Calu3 (cell line): ENCODE measurements at regions not wholly inside any gene's neighbourhood (a gene's known extent, or its start where the extent isn't known, plus 50 kb on each side); places are given as distances from the start of the nearest gene placed in this dataset.

Experiments
- BruUV-seq: library from RNA; stranded (reverse); fragments of 400-500 nt; replicated peaks from 2 replicates; lab custom pipeline; 2021; lab: Mats Ljungman, UMichigan
- CTCF ChIA-PET: fragments of 300-600 bp; sonication (Branson Sonifier 250); formaldehyde crosslinking; loops from one replicate; lab custom pipeline; 2022; ENCODE audit warnings: antibody characterized with exemption; lab: Charles Lee
- DNase-seq: peaks from one replicate; pipeline ENCODE4 v3.0.0; 2022
- H3K27ac Mint-ChIP-seq: one replicate; pipeline ENCODE4 v1.8.0; 2022; ENCODE audit warnings: mixed read lengths; ENCODE audit not compliant: unreplicated experiment
- H3K27me3 Mint-ChIP-seq: one replicate; pipeline ENCODE4 v1.8.0; 2022; ENCODE audit warnings: mixed read lengths; ENCODE audit not compliant: unreplicated experiment
- H3K36me3 Mint-ChIP-seq: one replicate; pipeline ENCODE4 v1.8.0; 2022; ENCODE audit warnings: mild to moderate bottlenecking, moderate library complexity, mixed read lengths; ENCODE audit not compliant: insufficient read depth, unreplicated experiment
- H3K4me1 Mint-ChIP-seq: one replicate; pipeline ENCODE4 v1.8.0; 2022; ENCODE audit warnings: mild to moderate bottlenecking, low read depth, mixed read lengths; ENCODE audit not compliant: unreplicated experiment
- H3K4me3 Mint-ChIP-seq: one replicate; pipeline ENCODE4 v1.8.0; 2022; ENCODE audit warnings: mild to moderate bottlenecking, low read depth, moderate library complexity, mixed read lengths; ENCODE audit not compliant: unreplicated experiment
- H3K9me3 Mint-ChIP-seq: one replicate; pipeline ENCODE4 v1.8.0; 2022; ENCODE audit warnings: low read depth, mixed read lengths; ENCODE audit not compliant: unreplicated experiment
- CTCF ChIP-seq: fragments of 200-600 bp; IDR thresholded peaks from one replicate; pipeline ENCODE4 v1.8.0; 2022; ENCODE audit warnings: antibody characterized with exemption; ENCODE audit not compliant: unreplicated experiment
- intact Hi-C: fragments of 100-400 bp; cut with micrococcal nuclease; formaldehyde crosslinking; loops from one replicate; pipeline ENCODE4 v1.10.0; 2022; ENCODE audit not compliant: unreplicated experiment

- intact Hi-C loops: no loop called here
- H3K9me3 Mint-ChIP-seq: no peaks in the 10 kb centered on the region
- DNase-seq: no peak
- peaks cover 11% of the 10 kb centered on the region for H3K4me1 Mint-ChIP-seq
- no peaks in the 10 kb centered on the region for H3K36me3 Mint-ChIP-seq
- CTCF ChIA-PET: no interaction called here
- no peak overlapping the region for H3K4me3 Mint-ChIP-seq
- TF ChIP-seq CTCF: no peak
- no TSS peak for BruUV-seq
- H3K27ac Mint-ChIP-seq: no peak overlapping the region
- no peaks in the 10 kb centered on the region for H3K27me3 Mint-ChIP-seq
Measured at GRCh38 chr3:30259730-30260129, 346.7 kb upstream of the TGFBR2 start.

- Mint-ChIP-seq H3K27ac (no peak overlapping the region), H3K9me3 (peaks cover 3% of the 10 kb centered on the region), H3K4me3 (no peak overlapping the region), H3K27me3 (no peaks in the 10 kb centered on the region), H3K4me1 (peaks cover 11% of the 10 kb centered on the region), H3K36me3 (no peaks in the 10 kb centered on the region)
- CTCF ChIA-PET: interaction anchor here (1.2 kb wide), 1 partner anchor 24 kb away, joined by 3 read pairs; no protein-coding TSS in a partner anchor
- intact Hi-C loops: no loop called here
- BruUV-seq: no TSS peak
- no peak for DNase-seq
- no peak for TF ChIP-seq CTCF
Measured at GRCh38 chr3:30260762-30261161, 345.6 kb upstream of the TGFBR2 start.

- Mint-ChIP-seq H3K4me3 (no peak overlapping the region), H3K27ac (no peak overlapping the region), H3K36me3 (no peaks in the 10 kb centered on the region), H3K27me3 (no peaks in the 10 kb centered on the region), H3K4me1 (peaks cover 11% of the 10 kb centered on the region), H3K9me3 (peaks cover 3% of the 10 kb centered on the region)
- BruUV-seq: no TSS peak
- CTCF ChIA-PET: no interaction called here
- no peak for DNase-seq
- no peak for TF ChIP-seq CTCF
- intact Hi-C loops: no loop called here
Measured at GRCh38 chr3:30263238-30263924, 343.0 kb upstream of the TGFBR2 start.

- H3K4me3 Mint-ChIP-seq: no peak overlapping the region
- no TSS peak for BruUV-seq
- CTCF ChIA-PET: no interaction called here
- intact Hi-C loops: no loop called here
- peaks cover 11% of the 10 kb centered on the region for H3K4me1 Mint-ChIP-seq
- no peak for DNase-seq
- TF ChIP-seq CTCF: no peak
- H3K9me3 Mint-ChIP-seq: peaks cover 3% of the 10 kb centered on the region
- H3K36me3 Mint-ChIP-seq: no peaks in the 10 kb centered on the region
- no peaks in the 10 kb centered on the region for H3K27me3 Mint-ChIP-seq
- no peak overlapping the region for H3K27ac Mint-ChIP-seq
Measured at GRCh38 chr3:30263925-30264313, 342.5 kb upstream of the TGFBR2 start.
